GM12878 (cell line): ENCODE measurements at regions not wholly inside any gene's neighbourhood (a gene's known extent, or its start where the extent isn't known, plus 50 kb on each side); places are given as distances from the start of the nearest gene placed in this dataset.

ENCODE experiments used
- SRF ChIP-seq, 2 experiments: IDR thresholded peaks; 2 replicates each; pipeline ENCODE4 v1.6.1; 2011; ENCODE audit warnings: low read depth in 2 of 2, low read length in 2 of 2, mild to moderate bottlenecking in 1 of 2, moderate library complexity in 1 of 2
- TF ChIP-seq, protein P1 (sequence below): IDR thresholded peaks from 2 replicates; pipeline ENCODE4 v1.6.1; 2012; ENCODE audit warnings: low read length, inconsistent platforms
- TF ChIP-seq, protein P2 (sequence below), 3 experiments: IDR thresholded peaks in 2 of 3; conservative IDR thresholded peaks in 1 of 3; 2 replicates each; pipeline ENCODE4 v1.5.1; 2011; ENCODE audit warnings: low read depth in 3 of 3, low read length in 3 of 3, mild to moderate bottlenecking in 3 of 3, control low read depth in 2 of 3, moderate library complexity in 2 of 3, inconsistent platforms in 1 of 3, mixed read lengths in 1 of 3; ENCODE audit not compliant: control insufficient read depth in 2 of 3, insufficient read depth in 1 of 3; ENCODE audit errors: extremely low read depth in 1 of 3

DNA sequence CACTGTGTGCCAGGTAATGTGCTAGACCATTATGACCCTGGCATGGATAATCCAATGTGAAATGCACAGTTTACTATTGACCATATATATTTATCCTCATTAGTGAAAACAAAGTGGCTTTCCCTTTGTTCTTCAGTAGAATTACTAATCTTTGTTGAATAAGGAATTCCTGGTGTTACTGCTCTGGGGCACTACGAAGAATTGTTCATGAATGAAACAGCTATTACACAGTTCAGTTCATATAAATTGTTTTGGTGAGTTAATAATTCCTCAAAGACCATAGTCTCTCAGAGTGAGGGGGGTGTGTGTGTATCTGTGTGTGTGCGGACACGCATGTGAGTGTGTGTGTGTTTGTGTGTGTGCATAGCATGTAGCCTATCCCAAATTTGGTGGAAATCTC lies 668.0 kb upstream of the MBL2 start:
- no peak for TF ChIP-seq SRF (IDR thresholded peaks at IDR 0.05; ENCODE audit: low read depth in 2 of 2, low read length in 2 of 2)
- TF ChIP-seq, protein P1, sequence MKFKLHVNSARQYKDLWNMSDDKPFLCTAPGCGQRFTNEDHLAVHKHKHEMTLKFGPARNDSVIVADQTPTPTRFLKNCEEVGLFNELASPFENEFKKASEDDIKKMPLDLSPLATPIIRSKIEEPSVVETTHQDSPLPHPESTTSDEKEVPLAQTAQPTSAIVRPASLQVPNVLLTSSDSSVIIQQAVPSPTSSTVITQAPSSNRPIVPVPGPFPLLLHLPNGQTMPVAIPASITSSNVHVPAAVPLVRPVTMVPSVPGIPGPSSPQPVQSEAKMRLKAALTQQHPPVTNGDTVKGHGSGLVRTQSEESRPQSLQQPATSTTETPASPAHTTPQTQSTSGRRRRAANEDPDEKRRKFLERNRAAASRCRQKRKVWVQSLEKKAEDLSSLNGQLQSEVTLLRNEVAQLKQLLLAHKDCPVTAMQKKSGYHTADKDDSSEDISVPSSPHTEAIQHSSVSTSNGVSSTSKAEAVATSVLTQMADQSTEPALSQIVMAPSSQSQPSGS, result no peak
- TF ChIP-seq, protein P2, sequence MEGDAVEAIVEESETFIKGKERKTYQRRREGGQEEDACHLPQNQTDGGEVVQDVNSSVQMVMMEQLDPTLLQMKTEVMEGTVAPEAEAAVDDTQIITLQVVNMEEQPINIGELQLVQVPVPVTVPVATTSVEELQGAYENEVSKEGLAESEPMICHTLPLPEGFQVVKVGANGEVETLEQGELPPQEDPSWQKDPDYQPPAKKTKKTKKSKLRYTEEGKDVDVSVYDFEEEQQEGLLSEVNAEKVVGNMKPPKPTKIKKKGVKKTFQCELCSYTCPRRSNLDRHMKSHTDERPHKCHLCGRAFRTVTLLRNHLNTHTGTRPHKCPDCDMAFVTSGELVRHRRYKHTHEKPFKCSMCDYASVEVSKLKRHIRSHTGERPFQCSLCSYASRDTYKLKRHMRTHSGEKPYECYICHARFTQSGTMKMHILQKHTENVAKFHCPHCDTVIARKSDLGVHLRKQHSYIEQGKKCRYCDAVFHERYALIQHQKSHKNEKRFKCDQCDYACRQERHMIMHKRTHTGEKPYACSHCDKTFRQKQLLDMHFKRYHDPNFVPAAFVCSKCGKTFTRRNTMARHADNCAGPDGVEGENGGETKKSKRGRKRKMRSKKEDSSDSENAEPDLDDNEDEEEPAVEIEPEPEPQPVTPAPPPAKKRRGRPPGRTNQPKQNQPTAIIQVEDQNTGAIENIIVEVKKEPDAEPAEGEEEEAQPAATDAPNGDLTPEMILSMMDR (IDR thresholded peaks at IDR 0.05 in 2 of 3, conservative IDR thresholded peaks at IDR 0.05 in 1 of 3; ENCODE audit: control insufficient read depth in 2 of 3, extremely low read depth in 1 of 3, insufficient read depth in 1 of 3, low read depth in 3 of 3, low read length in 3 of 3), result no peak
